WTC11 (cell line): ENCODE measurements at regions not wholly inside any gene's neighbourhood (a gene's known extent, or its start where the extent isn't known, plus 50 kb on each side); places are given as distances from the start of the nearest gene placed in this dataset.

Source experiments
- ATAC-seq: fragments of 200-7000 bp; cut with Tn5 transposase; 2 replicates; pipeline ENCODE4 v1.10.0; 2021; ENCODE audit warnings: mild to moderate bottlenecking, moderate library complexity
- CTCF ChIA-PET: fragments of 300-600 bp; sonication (Branson Sonifier 250); formaldehyde crosslinking; loops from one replicate; lab custom pipeline; 2021; ENCODE audit warnings: antibody characterized with exemption; lab: Charles Lee
- POLR2A ChIA-PET: fragments of 350-600 bp; sonication (Branson Sonifier 250); formaldehyde crosslinking; loops from one replicate; lab custom pipeline; 2021; ENCODE audit warnings: antibody characterized with exemption; lab: Charles Lee
- DNase-seq: peaks from one replicate; pipeline ENCODE4 v3.0.0; 2021; ENCODE audit warnings: low spot score
- H3K27ac Mint-ChIP-seq: 2 replicates; pipeline ENCODE4 v1.8.0; 2021; ENCODE audit warnings: mixed read lengths
- H3K27me3 Mint-ChIP-seq: 2 replicates; pipeline ENCODE4 v1.8.0; 2021; ENCODE audit warnings: low read depth, mild to moderate bottlenecking, moderate library complexity, mixed read lengths
- H3K36me3 Mint-ChIP-seq: 2 replicates; pipeline ENCODE4 v1.8.0; 2021; ENCODE audit warnings: mixed read lengths
- H3K4me1 Mint-ChIP-seq: 2 replicates; pipeline ENCODE4 v1.8.0; 2022; ENCODE audit warnings: mixed read lengths
- H3K4me3 Mint-ChIP-seq: 2 replicates; pipeline ENCODE4 v1.8.0; 2021; ENCODE audit warnings: mild to moderate bottlenecking, moderate library complexity, mixed read lengths
- H3K9me3 Mint-ChIP-seq: 2 replicates; pipeline ENCODE4 v1.8.0; 2021; ENCODE audit warnings: mixed read lengths
- EMX1 ChIP-seq: fragments of 250-450 bp; sonication (Bioruptor Pico); IDR thresholded peaks from 2 replicates; pipeline ENCODE4 v1.8.0; 2021; ENCODE audit warnings: mild to moderate bottlenecking
- FOXK1 ChIP-seq: sonication (generic); formaldehyde crosslinking; IDR thresholded peaks from 2 replicates; pipeline ENCODE4 v1.8.0; 2022; ENCODE audit warnings: mild to moderate bottlenecking, moderate library complexity, missing genetic modification reagents
- IRF2 ChIP-seq: sonication (generic); formaldehyde crosslinking; IDR thresholded peaks from 2 replicates; pipeline ENCODE4 v1.8.0; 2022; ENCODE audit warnings: low read depth, missing genetic modification reagents, borderline replicate concordance
- JUN ChIP-seq: sonication (generic); formaldehyde crosslinking; IDR thresholded peaks from 2 replicates; pipeline ENCODE4 v1.8.0; 2023; ENCODE audit warnings: mild to moderate bottlenecking, missing genetic modification reagents
- MXD4 ChIP-seq: fragments of 250-450 bp; sonication (Bioruptor Pico); IDR thresholded peaks from 2 replicates; pipeline ENCODE4 v1.8.0; 2021; ENCODE audit warnings: mild to moderate bottlenecking, moderate library complexity, borderline replicate concordance
- NFE2L1 ChIP-seq: sonication (generic); formaldehyde crosslinking; IDR thresholded peaks from 2 replicates; pipeline ENCODE4 v1.8.1; 2023; ENCODE audit warnings: missing genetic modification reagents
- NFYB ChIP-seq: sonication (generic); formaldehyde crosslinking; conservative IDR thresholded peaks from 2 replicates; pipeline ENCODE4 v1.8.0; 2022; ENCODE audit warnings: low read depth, missing genetic modification reagents
- NR3C1 ChIP-seq: sonication (generic); formaldehyde crosslinking; conservative IDR thresholded peaks from 2 replicates; pipeline ENCODE4 v1.8.1; 2023; ENCODE audit warnings: low read depth, mild to moderate bottlenecking, missing genetic modification reagents
- ZNF138 ChIP-seq: sonication (generic); formaldehyde crosslinking; conservative IDR thresholded peaks from 2 replicates; pipeline ENCODE4 v1.8.1; 2022; ENCODE audit warnings: mild to moderate bottlenecking, moderate library complexity, missing genetic modification reagents
- ZNF263 ChIP-seq: sonication (generic); formaldehyde crosslinking; IDR thresholded peaks from 2 replicates; pipeline ENCODE4 v1.8.1; 2022; ENCODE audit warnings: low read depth, mild to moderate bottlenecking, moderate library complexity, missing genetic modification reagents
- ZNF317 ChIP-seq: sonication (generic); formaldehyde crosslinking; IDR thresholded peaks from 2 replicates; pipeline ENCODE4 v1.8.1; 2023; ENCODE audit warnings: low read depth, mild to moderate bottlenecking, moderate library complexity, missing genetic modification reagents, borderline replicate concordance
- TF ChIP-seq, protein P1 (sequence below): sonication (generic); formaldehyde crosslinking; IDR thresholded peaks from 2 replicates; pipeline ENCODE4 v1.8.0; 2022; ENCODE audit warnings: mild to moderate bottlenecking, missing genetic modification reagents
- TF ChIP-seq, protein P2 (sequence below): sonication (generic); formaldehyde crosslinking; IDR thresholded peaks from 2 replicates; pipeline ENCODE4 v1.8.1; 2022; ENCODE audit warnings: missing genetic modification reagents, borderline replicate concordance
- TF ChIP-seq, protein P3 (sequence below): fragments of 250-450 bp; sonication (Bioruptor Pico); IDR thresholded peaks from 2 replicates; pipeline ENCODE4 v1.8.0; 2021; ENCODE audit warnings: mild to moderate bottlenecking
- TF ChIP-seq, protein P4 (sequence below): sonication (generic); formaldehyde crosslinking; IDR thresholded peaks from 2 replicates; pipeline ENCODE4 v1.8.0; 2023; ENCODE audit warnings: missing genetic modification reagents, mild to moderate bottlenecking, borderline replicate concordance
- TF ChIP-seq, protein P5 (sequence below): sonication (generic); formaldehyde crosslinking; IDR thresholded peaks from 2 replicates; pipeline ENCODE4 v1.8.0; 2022; ENCODE audit warnings: mild to moderate bottlenecking, missing genetic modification reagents
- TF ChIP-seq, protein P6 (sequence below): fragments of 250-450 bp; sonication (Bioruptor Pico); IDR thresholded peaks from 2 replicates; pipeline ENCODE4 v1.9.0; 2021; ENCODE audit warnings: mild to moderate bottlenecking
- TF ChIP-seq, protein P7 (sequence below): sonication (generic); formaldehyde crosslinking; IDR thresholded peaks from 2 replicates; pipeline ENCODE4 v1.8.1; 2022; ENCODE audit warnings: low read depth, missing genetic modification reagents, borderline replicate concordance
- TF ChIP-seq, protein P8 (sequence below): fragments of 250-450 bp; sonication (Bioruptor Pico); IDR thresholded peaks from 2 replicates; pipeline ENCODE4 v1.9.0; 2021; ENCODE audit warnings: mild to moderate bottlenecking
- TF ChIP-seq, protein P9 (sequence below): sonication (generic); formaldehyde crosslinking; IDR thresholded peaks from 2 replicates; pipeline ENCODE4 v1.8.0; 2022; ENCODE audit warnings: missing genetic modification reagents

DNA sequence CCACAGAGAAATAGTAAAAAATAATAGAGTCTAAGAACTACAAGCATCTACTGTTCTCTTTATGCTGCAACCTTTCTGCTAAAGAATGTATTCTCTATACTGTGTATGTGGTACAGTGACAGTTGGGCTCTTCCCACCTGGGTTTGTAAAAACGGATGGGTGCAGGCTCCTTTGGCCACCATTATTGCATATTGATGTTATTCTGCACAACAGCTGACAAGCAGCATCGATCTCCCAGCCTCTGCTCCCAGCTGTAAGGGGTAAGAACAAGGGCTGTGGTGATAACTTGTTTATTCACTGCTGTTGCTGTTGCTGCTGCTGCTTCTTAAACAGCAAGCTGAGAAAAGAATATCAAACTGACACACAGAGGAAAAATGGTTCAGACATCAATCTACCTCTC lies 56.1 kb downstream of the KCNRG start:
- Mint-ChIP-seq H3K4me1 (peaks cover 2% of the 10 kb centered on the region; the same call in 1 of the 2 replicates), H3K9me3 (no peaks in the 10 kb centered on the region), H3K36me3 (peaks cover 6% of the 10 kb centered on the region), H3K27me3 (no peaks in the 10 kb centered on the region), H3K27ac (no peak overlapping the region), H3K4me3 (no peak overlapping the region)
- DNase-seq = no peak
- POLR2A ChIA-PET = no interaction called here
- TF ChIP-seq, protein P1, sequence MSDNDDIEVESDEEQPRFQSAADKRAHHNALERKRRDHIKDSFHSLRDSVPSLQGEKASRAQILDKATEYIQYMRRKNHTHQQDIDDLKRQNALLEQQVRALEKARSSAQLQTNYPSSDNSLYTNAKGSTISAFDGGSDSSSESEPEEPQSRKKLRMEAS (CRISPR knock-in tag) = no peak
- TF ChIP-seq, protein P2, sequence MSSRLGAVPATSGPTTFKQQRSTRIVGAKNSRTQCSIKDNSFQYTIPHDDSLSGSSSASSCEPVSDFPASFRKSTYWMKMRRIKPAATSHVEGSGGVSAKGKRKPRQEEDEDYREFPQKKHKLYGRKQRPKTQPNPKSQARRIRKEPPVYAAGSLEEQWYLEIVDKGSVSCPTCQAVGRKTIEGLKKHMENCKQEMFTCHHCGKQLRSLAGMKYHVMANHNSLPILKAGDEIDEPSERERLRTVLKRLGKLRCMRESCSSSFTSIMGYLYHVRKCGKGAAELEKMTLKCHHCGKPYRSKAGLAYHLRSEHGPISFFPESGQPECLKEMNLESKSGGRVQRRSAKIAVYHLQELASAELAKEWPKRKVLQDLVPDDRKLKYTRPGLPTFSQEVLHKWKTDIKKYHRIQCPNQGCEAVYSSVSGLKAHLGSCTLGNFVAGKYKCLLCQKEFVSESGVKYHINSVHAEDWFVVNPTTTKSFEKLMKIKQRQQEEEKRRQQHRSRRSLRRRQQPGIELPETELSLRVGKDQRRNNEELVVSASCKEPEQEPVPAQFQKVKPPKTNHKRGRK (CRISPR knock-in tag) = no peak
- TF ChIP-seq ZNF317 (CRISPR knock-in tag) (no peak), ZNF138 (CRISPR knock-in tag) (no peak), ZNF263 (CRISPR knock-in tag) (no peak), MXD4 (CRISPR knock-in tag) (no peak), NFYB (no peak), JUN (no peak), NFE2L1 (CRISPR knock-in tag) (no peak), FOXK1 (CRISPR knock-in tag) (no peak), IRF2 (CRISPR knock-in tag) (no peak), EMX1 (CRISPR knock-in tag) (no peak), NR3C1 (no peak)
- TF ChIP-seq, protein P3, sequence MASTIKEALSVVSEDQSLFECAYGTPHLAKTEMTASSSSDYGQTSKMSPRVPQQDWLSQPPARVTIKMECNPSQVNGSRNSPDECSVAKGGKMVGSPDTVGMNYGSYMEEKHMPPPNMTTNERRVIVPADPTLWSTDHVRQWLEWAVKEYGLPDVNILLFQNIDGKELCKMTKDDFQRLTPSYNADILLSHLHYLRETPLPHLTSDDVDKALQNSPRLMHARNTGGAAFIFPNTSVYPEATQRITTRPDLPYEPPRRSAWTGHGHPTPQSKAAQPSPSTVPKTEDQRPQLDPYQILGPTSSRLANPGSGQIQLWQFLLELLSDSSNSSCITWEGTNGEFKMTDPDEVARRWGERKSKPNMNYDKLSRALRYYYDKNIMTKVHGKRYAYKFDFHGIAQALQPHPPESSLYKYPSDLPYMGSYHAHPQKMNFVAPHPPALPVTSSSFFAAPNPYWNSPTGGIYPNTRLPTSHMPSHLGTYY (CRISPR knock-in tag) = no peak
- TF ChIP-seq, protein P4, sequence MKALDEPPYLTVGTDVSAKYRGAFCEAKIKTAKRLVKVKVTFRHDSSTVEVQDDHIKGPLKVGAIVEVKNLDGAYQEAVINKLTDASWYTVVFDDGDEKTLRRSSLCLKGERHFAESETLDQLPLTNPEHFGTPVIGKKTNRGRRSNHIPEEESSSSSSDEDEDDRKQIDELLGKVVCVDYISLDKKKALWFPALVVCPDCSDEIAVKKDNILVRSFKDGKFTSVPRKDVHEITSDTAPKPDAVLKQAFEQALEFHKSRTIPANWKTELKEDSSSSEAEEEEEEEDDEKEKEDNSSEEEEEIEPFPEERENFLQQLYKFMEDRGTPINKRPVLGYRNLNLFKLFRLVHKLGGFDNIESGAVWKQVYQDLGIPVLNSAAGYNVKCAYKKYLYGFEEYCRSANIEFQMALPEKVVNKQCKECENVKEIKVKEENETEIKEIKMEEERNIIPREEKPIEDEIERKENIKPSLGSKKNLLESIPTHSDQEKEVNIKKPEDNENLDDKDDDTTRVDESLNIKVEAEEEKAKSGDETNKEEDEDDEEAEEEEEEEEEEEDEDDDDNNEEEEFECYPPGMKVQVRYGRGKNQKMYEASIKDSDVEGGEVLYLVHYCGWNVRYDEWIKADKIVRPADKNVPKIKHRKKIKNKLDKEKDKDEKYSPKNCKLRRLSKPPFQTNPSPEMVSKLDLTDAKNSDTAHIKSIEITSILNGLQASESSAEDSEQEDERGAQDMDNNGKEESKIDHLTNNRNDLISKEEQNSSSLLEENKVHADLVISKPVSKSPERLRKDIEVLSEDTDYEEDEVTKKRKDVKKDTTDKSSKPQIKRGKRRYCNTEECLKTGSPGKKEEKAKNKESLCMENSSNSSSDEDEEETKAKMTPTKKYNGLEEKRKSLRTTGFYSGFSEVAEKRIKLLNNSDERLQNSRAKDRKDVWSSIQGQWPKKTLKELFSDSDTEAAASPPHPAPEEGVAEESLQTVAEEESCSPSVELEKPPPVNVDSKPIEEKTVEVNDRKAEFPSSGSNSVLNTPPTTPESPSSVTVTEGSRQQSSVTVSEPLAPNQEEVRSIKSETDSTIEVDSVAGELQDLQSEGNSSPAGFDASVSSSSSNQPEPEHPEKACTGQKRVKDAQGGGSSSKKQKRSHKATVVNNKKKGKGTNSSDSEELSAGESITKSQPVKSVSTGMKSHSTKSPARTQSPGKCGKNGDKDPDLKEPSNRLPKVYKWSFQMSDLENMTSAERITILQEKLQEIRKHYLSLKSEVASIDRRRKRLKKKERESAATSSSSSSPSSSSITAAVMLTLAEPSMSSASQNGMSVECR (CRISPR knock-in tag) = no peak
- TF ChIP-seq, protein P5, sequence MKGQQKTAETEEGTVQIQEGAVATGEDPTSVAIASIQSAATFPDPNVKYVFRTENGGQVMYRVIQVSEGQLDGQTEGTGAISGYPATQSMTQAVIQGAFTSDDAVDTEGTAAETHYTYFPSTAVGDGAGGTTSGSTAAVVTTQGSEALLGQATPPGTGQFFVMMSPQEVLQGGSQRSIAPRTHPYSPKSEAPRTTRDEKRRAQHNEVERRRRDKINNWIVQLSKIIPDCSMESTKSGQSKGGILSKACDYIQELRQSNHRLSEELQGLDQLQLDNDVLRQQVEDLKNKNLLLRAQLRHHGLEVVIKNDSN (CRISPR knock-in tag) = no peak
- TF ChIP-seq, protein P6, sequence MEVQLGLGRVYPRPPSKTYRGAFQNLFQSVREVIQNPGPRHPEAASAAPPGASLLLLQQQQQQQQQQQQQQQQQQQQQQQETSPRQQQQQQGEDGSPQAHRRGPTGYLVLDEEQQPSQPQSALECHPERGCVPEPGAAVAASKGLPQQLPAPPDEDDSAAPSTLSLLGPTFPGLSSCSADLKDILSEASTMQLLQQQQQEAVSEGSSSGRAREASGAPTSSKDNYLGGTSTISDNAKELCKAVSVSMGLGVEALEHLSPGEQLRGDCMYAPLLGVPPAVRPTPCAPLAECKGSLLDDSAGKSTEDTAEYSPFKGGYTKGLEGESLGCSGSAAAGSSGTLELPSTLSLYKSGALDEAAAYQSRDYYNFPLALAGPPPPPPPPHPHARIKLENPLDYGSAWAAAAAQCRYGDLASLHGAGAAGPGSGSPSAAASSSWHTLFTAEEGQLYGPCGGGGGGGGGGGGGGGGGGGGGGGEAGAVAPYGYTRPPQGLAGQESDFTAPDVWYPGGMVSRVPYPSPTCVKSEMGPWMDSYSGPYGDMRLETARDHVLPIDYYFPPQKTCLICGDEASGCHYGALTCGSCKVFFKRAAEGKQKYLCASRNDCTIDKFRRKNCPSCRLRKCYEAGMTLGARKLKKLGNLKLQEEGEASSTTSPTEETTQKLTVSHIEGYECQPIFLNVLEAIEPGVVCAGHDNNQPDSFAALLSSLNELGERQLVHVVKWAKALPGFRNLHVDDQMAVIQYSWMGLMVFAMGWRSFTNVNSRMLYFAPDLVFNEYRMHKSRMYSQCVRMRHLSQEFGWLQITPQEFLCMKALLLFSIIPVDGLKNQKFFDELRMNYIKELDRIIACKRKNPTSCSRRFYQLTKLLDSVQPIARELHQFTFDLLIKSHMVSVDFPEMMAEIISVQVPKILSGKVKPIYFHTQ (CRISPR knock-in tag) = no peak
- TF ChIP-seq, protein P7, sequence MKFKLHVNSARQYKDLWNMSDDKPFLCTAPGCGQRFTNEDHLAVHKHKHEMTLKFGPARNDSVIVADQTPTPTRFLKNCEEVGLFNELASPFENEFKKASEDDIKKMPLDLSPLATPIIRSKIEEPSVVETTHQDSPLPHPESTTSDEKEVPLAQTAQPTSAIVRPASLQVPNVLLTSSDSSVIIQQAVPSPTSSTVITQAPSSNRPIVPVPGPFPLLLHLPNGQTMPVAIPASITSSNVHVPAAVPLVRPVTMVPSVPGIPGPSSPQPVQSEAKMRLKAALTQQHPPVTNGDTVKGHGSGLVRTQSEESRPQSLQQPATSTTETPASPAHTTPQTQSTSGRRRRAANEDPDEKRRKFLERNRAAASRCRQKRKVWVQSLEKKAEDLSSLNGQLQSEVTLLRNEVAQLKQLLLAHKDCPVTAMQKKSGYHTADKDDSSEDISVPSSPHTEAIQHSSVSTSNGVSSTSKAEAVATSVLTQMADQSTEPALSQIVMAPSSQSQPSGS (CRISPR knock-in tag) = no peak
- TF ChIP-seq, protein P8, sequence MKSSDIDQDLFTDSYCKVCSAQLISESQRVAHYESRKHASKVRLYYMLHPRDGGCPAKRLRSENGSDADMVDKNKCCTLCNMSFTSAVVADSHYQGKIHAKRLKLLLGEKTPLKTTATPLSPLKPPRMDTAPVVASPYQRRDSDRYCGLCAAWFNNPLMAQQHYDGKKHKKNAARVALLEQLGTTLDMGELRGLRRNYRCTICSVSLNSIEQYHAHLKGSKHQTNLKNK (CRISPR knock-in tag) = no peak
- TF ChIP-seq, protein P9, sequence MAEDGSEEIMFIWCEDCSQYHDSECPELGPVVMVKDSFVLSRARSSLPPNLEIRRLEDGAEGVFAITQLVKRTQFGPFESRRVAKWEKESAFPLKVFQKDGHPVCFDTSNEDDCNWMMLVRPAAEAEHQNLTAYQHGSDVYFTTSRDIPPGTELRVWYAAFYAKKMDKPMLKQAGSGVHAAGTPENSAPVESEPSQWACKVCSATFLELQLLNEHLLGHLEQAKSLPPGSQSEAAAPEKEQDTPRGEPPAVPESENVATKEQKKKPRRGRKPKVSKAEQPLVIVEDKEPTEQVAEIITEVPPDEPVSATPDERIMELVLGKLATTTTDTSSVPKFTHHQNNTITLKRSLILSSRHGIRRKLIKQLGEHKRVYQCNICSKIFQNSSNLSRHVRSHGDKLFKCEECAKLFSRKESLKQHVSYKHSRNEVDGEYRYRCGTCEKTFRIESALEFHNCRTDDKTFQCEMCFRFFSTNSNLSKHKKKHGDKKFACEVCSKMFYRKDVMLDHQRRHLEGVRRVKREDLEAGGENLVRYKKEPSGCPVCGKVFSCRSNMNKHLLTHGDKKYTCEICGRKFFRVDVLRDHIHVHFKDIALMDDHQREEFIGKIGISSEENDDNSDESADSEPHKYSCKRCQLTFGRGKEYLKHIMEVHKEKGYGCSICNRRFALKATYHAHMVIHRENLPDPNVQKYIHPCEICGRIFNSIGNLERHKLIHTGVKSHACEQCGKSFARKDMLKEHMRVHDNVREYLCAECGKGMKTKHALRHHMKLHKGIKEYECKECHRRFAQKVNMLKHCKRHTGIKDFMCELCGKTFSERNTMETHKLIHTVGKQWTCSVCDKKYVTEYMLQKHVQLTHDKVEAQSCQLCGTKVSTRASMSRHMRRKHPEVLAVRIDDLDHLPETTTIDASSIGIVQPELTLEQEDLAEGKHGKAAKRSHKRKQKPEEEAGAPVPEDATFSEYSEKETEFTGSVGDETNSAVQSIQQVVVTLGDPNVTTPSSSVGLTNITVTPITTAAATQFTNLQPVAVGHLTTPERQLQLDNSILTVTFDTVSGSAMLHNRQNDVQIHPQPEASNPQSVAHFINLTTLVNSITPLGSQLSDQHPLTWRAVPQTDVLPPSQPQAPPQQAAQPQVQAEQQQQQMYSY (CRISPR knock-in tag) = no peak
- ATAC-seq = no peak
- CTCF ChIA-PET = no interaction called here
